Keratinocyte (primary cell): ENCODE measurements at regions not wholly inside any gene's neighbourhood (a gene's known extent, or its start where the extent isn't known, plus 50 kb on each side); places are given as distances from the start of the nearest gene placed in this dataset.

Source experiments
- DNase-seq: peaks from one replicate; pipeline ENCODE4 v3.0.0-alpha.2; 2011; ENCODE audit warnings: low read depth, missing footprints, low spot score
- FAIRE-seq: peaks from 2 replicates; lab custom pipeline; 2011; peaks lifted over from hg19 to GRCh38; lab: Jason Lieb, UNC
- H2AFZ ChIP-seq: 2 replicates; pipeline ENCODE4 v1.6.0; 2012; ENCODE audit warnings: low read length, control low read depth, inconsistent platforms; ENCODE audit not compliant: control insufficient read depth
- H3K27ac ChIP-seq: 2 replicates; pipeline ENCODE4 v1.5.1; 2011; ENCODE audit warnings: low read length; ENCODE audit not compliant: control insufficient read depth, insufficient read depth
- H3K27me3 ChIP-seq: 3 replicates; pipeline ENCODE4 v1.6.0; 2011; ENCODE audit warnings: low read length; ENCODE audit not compliant: control insufficient read depth, insufficient read depth; ENCODE audit errors: extremely low read depth
- H3K36me3 ChIP-seq, 2 experiments: 2 replicates in 1 of 2; 3 replicates in 1 of 2; pipeline ENCODE4 v1.5.1; 2011; ENCODE audit warnings: low read length in 2 of 2, mild to moderate bottlenecking in 1 of 2; ENCODE audit not compliant: control insufficient read depth in 2 of 2, insufficient read depth in 2 of 2; ENCODE audit errors: extremely low read depth in 1 of 2
- H3K4me1 ChIP-seq: 3 replicates; pipeline ENCODE4 v1.5.1; 2011; ENCODE audit warnings: low read length; ENCODE audit not compliant: control insufficient read depth, insufficient read depth; ENCODE audit errors: extremely low read depth
- H3K4me2 ChIP-seq: 3 replicates; pipeline ENCODE4 v1.6.0; 2011; ENCODE audit warnings: low read depth, low read length; ENCODE audit not compliant: control insufficient read depth, insufficient read depth; ENCODE audit errors: extremely low read depth
- H3K4me3 ChIP-seq, 3 experiments: fragments of 200-600 bp in 1 of 3; sonication (generic) in 1 of 3; 2 replicates in 2 of 3; 3 replicates in 1 of 3; pipeline ENCODE4 v1.5.1; 2011 to 2016; ENCODE audit warnings: low read length in 3 of 3, mild to moderate bottlenecking in 3 of 3, control low read depth in 2 of 3, inconsistent platforms in 1 of 3, low read depth in 1 of 3, mixed read lengths in 1 of 3, mixed run types in 1 of 3, moderate library complexity in 1 of 3; ENCODE audit not compliant: control insufficient read depth in 2 of 3, insufficient read depth in 2 of 3; ENCODE audit errors: extremely low read depth in 1 of 3
- H3K79me2 ChIP-seq: 2 replicates; pipeline ENCODE4 v1.6.0; 2012; ENCODE audit warnings: low read length; ENCODE audit not compliant: control insufficient read depth, insufficient read depth
- H3K9ac ChIP-seq: 3 replicates; pipeline ENCODE4 v1.6.0; 2011; ENCODE audit warnings: low read length; ENCODE audit not compliant: control insufficient read depth, insufficient read depth; ENCODE audit errors: extremely low read depth
- H3K9me1 ChIP-seq: 3 replicates; pipeline ENCODE4 v1.6.0; 2011; ENCODE audit warnings: low read length; ENCODE audit not compliant: control insufficient read depth, insufficient read depth; ENCODE audit errors: extremely low read depth
- H3K9me3 ChIP-seq: 2 replicates; pipeline ENCODE4 v1.5.1; 2012; ENCODE audit warnings: low read depth, low read length; ENCODE audit not compliant: control insufficient read depth
- H4K20me1 ChIP-seq: 3 replicates; pipeline ENCODE4 v1.6.0; 2011; ENCODE audit warnings: low read length; ENCODE audit not compliant: control insufficient read depth, insufficient read depth; ENCODE audit errors: extremely low read depth
- EZH2 ChIP-seq: IDR thresholded peaks from one replicate; pipeline ENCODE4 v1.6.1; 2012; ENCODE audit warnings: inconsistent platforms, mild to moderate bottlenecking, low read length, moderate library complexity
- dilution Hi-C: fragments of 300-500 bp; cut with MboI; formaldehyde crosslinking; loops from one replicate; pipeline ENCODE4 v1.7.0; 2020; ENCODE audit warnings: low sequenced_read_pairs; ENCODE audit not compliant: extremely low pct_ligation_motif_present
- TF ChIP-seq, protein P1 (sequence below), 3 experiments: IDR thresholded peaks in 1 of 3; conservative IDR thresholded peaks in 1 of 3; optimal IDR thresholded peaks in 1 of 3; 2 replicates in 2 of 3; 3 replicates in 1 of 3; pipeline versions ENCODE3 to v1.5.1; 2011; ENCODE audit warnings: low read length in 3 of 3, mild to moderate bottlenecking in 3 of 3, moderate library complexity in 2 of 3, control low read depth in 1 of 3, inconsistent platforms in 1 of 3; ENCODE audit not compliant: insufficient read depth in 2 of 3; ENCODE audit errors: extremely low read depth in 1 of 3

GRCh38 chr17:63294776-63295175, 151.3 kb downstream of the CYB561 start:
- TF ChIP-seq, protein P1, sequence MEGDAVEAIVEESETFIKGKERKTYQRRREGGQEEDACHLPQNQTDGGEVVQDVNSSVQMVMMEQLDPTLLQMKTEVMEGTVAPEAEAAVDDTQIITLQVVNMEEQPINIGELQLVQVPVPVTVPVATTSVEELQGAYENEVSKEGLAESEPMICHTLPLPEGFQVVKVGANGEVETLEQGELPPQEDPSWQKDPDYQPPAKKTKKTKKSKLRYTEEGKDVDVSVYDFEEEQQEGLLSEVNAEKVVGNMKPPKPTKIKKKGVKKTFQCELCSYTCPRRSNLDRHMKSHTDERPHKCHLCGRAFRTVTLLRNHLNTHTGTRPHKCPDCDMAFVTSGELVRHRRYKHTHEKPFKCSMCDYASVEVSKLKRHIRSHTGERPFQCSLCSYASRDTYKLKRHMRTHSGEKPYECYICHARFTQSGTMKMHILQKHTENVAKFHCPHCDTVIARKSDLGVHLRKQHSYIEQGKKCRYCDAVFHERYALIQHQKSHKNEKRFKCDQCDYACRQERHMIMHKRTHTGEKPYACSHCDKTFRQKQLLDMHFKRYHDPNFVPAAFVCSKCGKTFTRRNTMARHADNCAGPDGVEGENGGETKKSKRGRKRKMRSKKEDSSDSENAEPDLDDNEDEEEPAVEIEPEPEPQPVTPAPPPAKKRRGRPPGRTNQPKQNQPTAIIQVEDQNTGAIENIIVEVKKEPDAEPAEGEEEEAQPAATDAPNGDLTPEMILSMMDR (optimal IDR thresholded peaks at IDR 0.05 in 1 of 3, IDR thresholded peaks at IDR 0.05 in 1 of 3, conservative IDR thresholded peaks at IDR 0.05 in 1 of 3; ENCODE audit: extremely low read depth in 1 of 3, insufficient read depth in 2 of 3, low read length in 3 of 3), result no peak
- no peak for TF ChIP-seq EZH2
- dilution Hi-C loops, result no loop called here

DNA sequence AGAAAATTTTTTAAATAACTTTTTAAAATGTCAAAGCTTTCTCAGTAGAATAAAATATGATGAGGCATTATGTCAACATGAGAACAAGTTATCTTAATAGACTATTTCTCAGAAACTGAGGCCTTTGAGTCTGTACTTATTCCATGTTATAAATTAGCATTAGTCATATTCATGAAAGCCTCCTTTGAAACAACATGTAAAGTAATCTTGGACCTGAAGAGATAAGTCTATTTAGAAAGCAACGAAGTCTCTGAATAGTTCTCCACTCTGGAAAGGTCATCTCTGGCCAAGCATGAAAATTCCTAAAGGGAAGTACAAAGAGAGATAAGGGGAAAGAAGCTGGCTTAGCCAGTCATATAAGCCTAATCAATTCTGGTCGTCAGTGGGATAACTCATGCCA, 150.8 kb downstream of the CYB561 start:
- Histone ChIP-seq H3K27me3 (no peaks in the 10 kb centered on the region), H3K79me2 (no peaks in the 10 kb centered on the region), H2AFZ (no peak overlapping the region), H3K27ac (no peak overlapping the region), H3K9ac (no peak overlapping the region), H3K4me3 (no peak overlapping the region), H4K20me1 (no peaks in the 10 kb centered on the region), H3K9me3 (no peaks in the 10 kb centered on the region), H3K36me3 (peaks cover 0 to 3% of the 10 kb centered on the region in 2 experiments), H3K9me1 (no peaks in the 10 kb centered on the region), H3K4me1 (peaks cover 16% of the 10 kb centered on the region), H3K4me2 (no peak overlapping the region)
- dilution Hi-C loops, result no loop called here
- DNase-seq (no peak), FAIRE-seq (no peak)
- no peak for TF ChIP-seq EZH2
- TF ChIP-seq, protein P1 (optimal IDR thresholded peaks at IDR 0.05 in 1 of 3, IDR thresholded peaks at IDR 0.05 in 1 of 3, conservative IDR thresholded peaks at IDR 0.05 in 1 of 3; ENCODE audit: extremely low read depth in 1 of 3, insufficient read depth in 2 of 3, low read length in 3 of 3), result no peak

More at GRCh38 chr17:63294776-63295175, 151.3 kb downstream of the CYB561 start:
- H3K4me2 ChIP-seq, result no peak overlapping the region
- peaks cover 0 to 3% of the 10 kb centered on the region in 2 experiments for H3K36me3 ChIP-seq
- H3K27me3 ChIP-seq, result no peaks in the 10 kb centered on the region
- no peak for DNase-seq
- H3K4me1 ChIP-seq, result peaks cover 20% of the 10 kb centered on the region
- H3K79me2 ChIP-seq, result no peaks in the 10 kb centered on the region
- no peak overlapping the region for H3K9ac ChIP-seq
- no peak for FAIRE-seq
- no peak overlapping the region for H3K4me3 ChIP-seq
- no peaks in the 10 kb centered on the region for H3K9me1 ChIP-seq
- H4K20me1 ChIP-seq, result no peaks in the 10 kb centered on the region
- no peak overlapping the region for H3K27ac ChIP-seq
- H3K9me3 ChIP-seq, result no peaks in the 10 kb centered on the region
- no peak overlapping the region for H2AFZ ChIP-seq
